A673 (cell line): ENCODE measurements at regions not wholly inside any gene's neighbourhood (a gene's known extent, or its start where the extent isn't known, plus 50 kb on each side); places are given as distances from the start of the nearest gene placed in this dataset.

Source experiments
- BruUV-seq: library from RNA; stranded (reverse); fragments of 400-500 nt; replicated peaks from 2 replicates; lab custom pipeline; 2021; lab: Mats Ljungman, UMichigan
- CTCF ChIA-PET: fragments of 300-600 bp; sonication (Branson Sonifier 250); formaldehyde crosslinking; loops from one replicate; lab custom pipeline; 2022; ENCODE audit warnings: antibody characterized with exemption; lab: Charles Lee
- POLR2A ChIA-PET: fragments of 300-600 bp; sonication (Branson Sonifier 250); formaldehyde crosslinking; loops from one replicate; lab custom pipeline; 2022; ENCODE audit warnings: antibody characterized with exemption; ENCODE audit not compliant: low non-redundant PET; lab: Charles Lee
- DNase-seq: peaks from one replicate; pipeline ENCODE4 v3.0.0-alpha.2; 2015; ENCODE audit warnings: low spot score
- H3K27ac ChIP-seq: fragments of 200-600 bp; sonication (generic); 2 replicates; pipeline ENCODE4 v1.5.1; 2016; ENCODE audit warnings: mixed run types, low read depth, mild to moderate bottlenecking, mixed read lengths, antibody characterized with exemption, low read length; ENCODE audit not compliant: poor library complexity, severe bottlenecking
- H3K27me3 ChIP-seq: fragments of 200-600 bp; sonication (generic); replicated peaks from 2 replicates; pipeline ENCODE4 v1.6.1; 2017; ENCODE audit warnings: mixed run types, low read depth, mild to moderate bottlenecking, mixed read lengths, antibody characterized with exemption, low read length; ENCODE audit not compliant: insufficient read depth, poor library complexity
- H3K36me3 ChIP-seq: fragments of 200-600 bp; sonication (generic); 2 replicates; pipeline ENCODE4 v1.6.1; 2016; ENCODE audit warnings: mixed run types, mild to moderate bottlenecking, mixed read lengths, antibody characterized with exemption, low read length; ENCODE audit not compliant: insufficient read depth, poor library complexity, severe bottlenecking
- H3K4me1 ChIP-seq: fragments of 200-600 bp; sonication (generic); 2 replicates; pipeline ENCODE4 v1.6.1; 2017; ENCODE audit warnings: mixed run types, mild to moderate bottlenecking, mixed read lengths, antibody characterized with exemption, low read length; ENCODE audit not compliant: insufficient read depth, poor library complexity, severe bottlenecking
- H3K4me3 ChIP-seq: fragments of 200-600 bp; sonication (generic); 2 replicates; pipeline ENCODE4 v1.5.1; 2016; ENCODE audit warnings: low read depth, mixed run types, mild to moderate bottlenecking, mixed read lengths, low read length; ENCODE audit not compliant: poor library complexity, severe bottlenecking
- H3K9me3 ChIP-seq: fragments of 200-600 bp; sonication (generic); 2 replicates; pipeline ENCODE4 v1.6.1; 2016; ENCODE audit warnings: mixed run types, low read depth, mild to moderate bottlenecking, mixed read lengths, antibody characterized with exemption, low read length; ENCODE audit not compliant: poor library complexity, severe bottlenecking
- CTCF ChIP-seq: fragments of 300-800, 200-600 bp; sonication (generic); conservative IDR thresholded peaks from 2 replicates; pipeline ENCODE4 v1.5.1; 2017; ENCODE audit warnings: low read depth, mild to moderate bottlenecking, antibody characterized with exemption, low read length, moderate library complexity, mixed read lengths
- EZH2 ChIP-seq: fragments of 200-600 bp; sonication (generic); IDR thresholded peaks from 2 replicates; pipeline ENCODE4 v1.6.1; 2017; ENCODE audit warnings: borderline replicate concordance, low read depth, mild to moderate bottlenecking, mixed read lengths, antibody characterized with exemption, low read length; ENCODE audit not compliant: poor library complexity, severe bottlenecking
- intact Hi-C: fragments of 100-400 bp; cut with micrococcal nuclease; formaldehyde crosslinking; loops from one replicate; pipeline ENCODE4 v1.10.0; 2022; ENCODE audit not compliant: unreplicated experiment

- no TSS peak for BruUV-seq
- H3K4me1 ChIP-seq = no peaks in the 10 kb centered on the region
- TF ChIP-seq EZH2 (no peak), CTCF (no peak)
- intact Hi-C loops = no loop called here
- H3K27me3 ChIP-seq = no peaks in the 10 kb centered on the region
- no peak overlapping the region for H3K27ac ChIP-seq
- no peaks in the 10 kb centered on the region for H3K36me3 ChIP-seq
- H3K4me3 ChIP-seq = no peak overlapping the region
- POLR2A ChIA-PET = interaction anchor here (0.6 kb wide), 1 partner anchor 18 kb away, joined by 7 read pairs; no protein-coding TSS in a partner anchor
- H3K9me3 ChIP-seq = no peaks in the 10 kb centered on the region
- DNase-seq = no peak
- CTCF ChIA-PET = no interaction called here
These were observed 86.4 kb upstream of the FAM9C start for GRCh38 chrX:13130816-13131215.

- intact Hi-C loops = no loop called here
- CTCF ChIA-PET = no interaction called here
- H3K36me3 ChIP-seq = no peaks in the 10 kb centered on the region
These were observed 83.7 kb upstream of the FAM9C start for GRCh38 chrX:13128104-13128503.

GRCh38 chrX:13126775-13127174 is 82.4 kb upstream of the FAM9C start:
- BruUV-seq = no TSS peak
- intact Hi-C loops = no loop called here
- no peaks in the 10 kb centered on the region for H3K4me1 ChIP-seq
- H3K27me3 ChIP-seq = no peaks in the 10 kb centered on the region
- DNase-seq = no peak
- no peak overlapping the region for H3K4me3 ChIP-seq
- ChIA-PET CTCF (no interaction called here), POLR2A (no interaction called here)
- H3K27ac ChIP-seq = no peak overlapping the region
- H3K9me3 ChIP-seq = no peaks in the 10 kb centered on the region
- no peak for TF ChIP-seq EZH2
- no peak for TF ChIP-seq CTCF
- no peaks in the 10 kb centered on the region for H3K36me3 ChIP-seq

More at GRCh38 chrX:13128104-13128503, 83.7 kb upstream of the FAM9C start:
- H3K4me3 ChIP-seq = no peak overlapping the region
- no TSS peak for BruUV-seq
- no peaks in the 10 kb centered on the region for H3K4me1 ChIP-seq
- H3K9me3 ChIP-seq = no peaks in the 10 kb centered on the region
- DNase-seq = no peak
- H3K27ac ChIP-seq = no peak overlapping the region
- TF ChIP-seq CTCF = no peak
- no peak for TF ChIP-seq EZH2
- H3K27me3 ChIP-seq = no peaks in the 10 kb centered on the region
- POLR2A ChIA-PET = no interaction called here
